ENCODE measurements at regions not wholly inside any gene's neighbourhood (a gene's known extent, or its start where the extent isn't known, plus 50 kb on each side); places are given as distances from the start of the nearest gene placed in this dataset.

- Histone ChIP-seq H3F3A (ENCODE audit: insufficient read depth) (no peaks in the 10 kb centered on the region), H3K27me3 (ENCODE audit: low read length) (no peaks in the 10 kb centered on the region), H3K36me3 (ENCODE audit: low read length) (no peaks in the 10 kb centered on the region; the same call in 1 of the 2 replicates), H3K79me2 (ENCODE audit: insufficient read depth, low read length) (no peaks in the 10 kb centered on the region), H3K4me3 (ENCODE audit: insufficient read depth, low read length, poor library complexity, severe bottlenecking) (no peak overlapping the region), H3K9me3 (ENCODE audit: insufficient read depth, low read length) (no peaks in the 10 kb centered on the region), H3K27ac (ENCODE audit: low read depth, low read length) (no peak overlapping the region), H3K9ac (ENCODE audit: low read length) (no peak overlapping the region), H3K4me2 (ENCODE audit: low read depth, low read length, poor library complexity, severe bottlenecking) (no peak overlapping the region), H2AFZ (ENCODE audit: low read depth, low read length, severe bottlenecking) (no peak overlapping the region), H4K20me1 (ENCODE audit: low read depth, low read length) (no peaks in the 10 kb centered on the region), H3K9me2 (replicated peaks; ENCODE audit: insufficient read depth, low read length) (no peaks in the 10 kb centered on the region)
- TF ChIP-seq EZH2phosphoT487 (conservative IDR thresholded peaks at IDR 0.05; ENCODE audit: low read length) (no peak), CTCF (IDR thresholded peaks at IDR 0.05; ENCODE audit: insufficient read depth, low read length, poor library complexity, severe bottlenecking) (no peak)
These were observed 102.9 kb downstream of the ISL1 start for GRCh38 chr5:51486158-51486557.

GRCh38 chr5:51487952-51488351 lies 104.7 kb downstream of the ISL1 start:
- Histone ChIP-seq H3K9me3 (ENCODE audit: insufficient read depth, low read length) (no peaks in the 10 kb centered on the region), H3K36me3 (ENCODE audit: low read length) (no peaks in the 10 kb centered on the region; the same call in 1 of the 2 replicates), H3K9ac (ENCODE audit: low read length) (no peak overlapping the region), H3K4me3 (ENCODE audit: insufficient read depth, low read length, poor library complexity, severe bottlenecking) (no peak overlapping the region), H3K4me2 (ENCODE audit: low read depth, low read length, poor library complexity, severe bottlenecking) (no peak overlapping the region), H4K20me1 (ENCODE audit: low read depth, low read length) (no peaks in the 10 kb centered on the region), H3K27ac (ENCODE audit: low read depth, low read length) (no peak overlapping the region), H2AFZ (ENCODE audit: low read depth, low read length, severe bottlenecking) (no peak overlapping the region), H3K27me3 (ENCODE audit: low read length) (no peaks in the 10 kb centered on the region), H3K9me2 (replicated peaks; ENCODE audit: insufficient read depth, low read length) (no peaks in the 10 kb centered on the region), H3K79me2 (ENCODE audit: insufficient read depth, low read length) (no peaks in the 10 kb centered on the region), H3F3A (ENCODE audit: insufficient read depth) (no peaks in the 10 kb centered on the region)
- TF ChIP-seq EZH2phosphoT487 (conservative IDR thresholded peaks at IDR 0.05; ENCODE audit: low read length) = no peak

GRCh38 chr5:51488803-51489642 lies 105.8 kb downstream of the ISL1 start:
- no peaks in the 10 kb centered on the region for H3F3A ChIP-seq (ENCODE audit: insufficient read depth)
- H3K27me3 ChIP-seq (ENCODE audit: low read length) = no peaks in the 10 kb centered on the region
- no peak overlapping the region for H2AFZ ChIP-seq (ENCODE audit: low read depth, low read length, severe bottlenecking)
- H3K9me2 ChIP-seq (replicated peaks; ENCODE audit: insufficient read depth, low read length) = no peaks in the 10 kb centered on the region
- no peaks in the 10 kb centered on the region for H3K79me2 ChIP-seq (ENCODE audit: insufficient read depth, low read length)
- H3K9me3 ChIP-seq (ENCODE audit: insufficient read depth, low read length) = no peaks in the 10 kb centered on the region
- no peak overlapping the region for H3K27ac ChIP-seq (ENCODE audit: low read depth, low read length)
- TF ChIP-seq CTCF (IDR thresholded peaks at IDR 0.05; ENCODE audit: insufficient read depth, low read length, poor library complexity, severe bottlenecking) (no peak), EZH2phosphoT487 (conservative IDR thresholded peaks at IDR 0.05; ENCODE audit: low read length) (no peak)
- H3K9ac ChIP-seq (ENCODE audit: low read length) = no peak overlapping the region
- no peak overlapping the region for H3K4me2 ChIP-seq (ENCODE audit: low read depth, low read length, poor library complexity, severe bottlenecking)
- H3K36me3 ChIP-seq (ENCODE audit: low read length) = no peaks in the 10 kb centered on the region; the same call in 1 of the 2 replicates
- no peak overlapping the region for H3K4me3 ChIP-seq (ENCODE audit: insufficient read depth, low read length, poor library complexity, severe bottlenecking)
- H4K20me1 ChIP-seq (ENCODE audit: low read depth, low read length) = no peaks in the 10 kb centered on the region

GRCh38 chr5:51494821-51495220 lies 111.6 kb downstream of the ISL1 start:
- Histone ChIP-seq H4K20me1 (ENCODE audit: low read depth, low read length) (no peaks in the 10 kb centered on the region), H3F3A (ENCODE audit: insufficient read depth) (no peaks in the 10 kb centered on the region), H3K9ac (ENCODE audit: low read length) (no peak overlapping the region), H3K9me3 (ENCODE audit: insufficient read depth, low read length) (no peaks in the 10 kb centered on the region), H3K27me3 (ENCODE audit: low read length) (no peaks in the 10 kb centered on the region), H3K27ac (ENCODE audit: low read depth, low read length) (no peak overlapping the region), H3K79me2 (ENCODE audit: insufficient read depth, low read length) (no peaks in the 10 kb centered on the region), H3K4me3 (ENCODE audit: insufficient read depth, low read length, poor library complexity, severe bottlenecking) (no peak overlapping the region), H2AFZ (ENCODE audit: low read depth, low read length, severe bottlenecking) (no peak overlapping the region), H3K9me2 (replicated peaks; ENCODE audit: insufficient read depth, low read length) (no peaks in the 10 kb centered on the region), H3K4me2 (ENCODE audit: low read depth, low read length, poor library complexity, severe bottlenecking) (no peak overlapping the region), H3K36me3 (ENCODE audit: low read length) (no peaks in the 10 kb centered on the region)
- TF ChIP-seq EZH2phosphoT487 (conservative IDR thresholded peaks at IDR 0.05; ENCODE audit: low read length) (no peak), CTCF (IDR thresholded peaks at IDR 0.05; ENCODE audit: insufficient read depth, low read length, poor library complexity, severe bottlenecking) (no peak)

Data from SU-DHL-6 (cell line).